Peyer's patch (tissue), 4 donors: ENCODE measurements at regions not wholly inside any gene's neighbourhood (a gene's known extent, or its start where the extent isn't known, plus 50 kb on each side); places are given as distances from the start of the nearest gene placed in this dataset.

ENCODE experiments used
- DNase-seq, 3 donors: peaks; one replicate each; pipeline ENCODE4 v3.0.0-alpha.2; 2017 to 2019
- H3K27ac ChIP-seq, 4 donors: fragments of 200-600 bp; sonication (generic); one replicate each; pipeline ENCODE4 v1.5.1; 2016 to 2019
- H3K27me3 ChIP-seq, 2 donors: fragments of 200-600 bp; sonication (generic); one replicate each; pipeline ENCODE4 v1.5.1; 2019
- H3K36me3 ChIP-seq, 3 donors: fragments of 200-600 bp; sonication (generic); one replicate each; pipeline ENCODE4 v1.5.1; 2016 to 2019
- H3K4me1 ChIP-seq, 4 donors: fragments of 200-600 bp; sonication (generic); one replicate each; pipeline ENCODE4 v1.5.1; 2016 to 2019
- H3K4me3 ChIP-seq, 4 donors: fragments of 200-600 bp; sonication (generic); 1 replicate in 3 of 4; 2 replicates in 1 of 4; pipeline ENCODE4 v1.5.1; 2016 to 2019; ENCODE audit warnings: mild to moderate bottlenecking in 1 of 4
- H3K9me3 ChIP-seq, 4 donors: fragments of 200-600 bp; sonication (generic); one replicate each; pipeline ENCODE4 v1.5.1; 2016 to 2019; ENCODE audit warnings: mild to moderate bottlenecking in 1 of 4
- CTCF ChIP-seq, 6 experiments: fragments of 450-650 bp in 4 of 6; fragments of 200-600 bp in 2 of 6; sonication (generic) in 1 of 6; IDR thresholded peaks; one replicate each; pipeline ENCODE4 v1.5.1; 2017 to 2019; ENCODE audit warnings: antibody characterized with exemption in 6 of 6, mild to moderate bottlenecking in 3 of 6, moderate library complexity in 1 of 6
- POLR2A ChIP-seq, 2 donors: fragments of 450-650 bp; IDR thresholded peaks; one replicate each; pipeline ENCODE4 v1.5.1; 2017; ENCODE audit warnings: antibody characterized with exemption in 2 of 2, mild to moderate bottlenecking in 2 of 2, moderate library complexity in 2 of 2

GRCh38 chr3:132236701-132237651, 80.2 kb upstream of the ACP3 start:
- H3K27ac ChIP-seq, result no peak overlapping the region
- no peaks in the 10 kb centered on the region for H3K9me3 ChIP-seq
- no peak overlapping the region for H3K4me3 ChIP-seq
- no peaks in the 10 kb centered on the region for H3K4me1 ChIP-seq
- H3K27me3 ChIP-seq, result no peaks in the 10 kb centered on the region
- no peak for DNase-seq
- no peak for TF ChIP-seq POLR2A (IDR thresholded peaks at IDR 0.05)
- TF ChIP-seq CTCF (IDR thresholded peaks at IDR 0.05), result no peak
- H3K36me3 ChIP-seq, result no peaks in the 10 kb centered on the region

GRCh38 chr3:132237652-132238032, 79.6 kb upstream of the ACP3 start:
- Histone ChIP-seq H3K27me3 (no peaks in the 10 kb centered on the region), H3K9me3 (no peaks in the 10 kb centered on the region), H3K36me3 (no peaks in the 10 kb centered on the region), H3K4me1 (no peaks in the 10 kb centered on the region), H3K27ac (no peak overlapping the region), H3K4me3 (no peak overlapping the region)
- TF ChIP-seq POLR2A (IDR thresholded peaks at IDR 0.05) (no peak), CTCF (IDR thresholded peaks at IDR 0.05) (no peak)
- DNase-seq, result no peak

- TF ChIP-seq POLR2A (IDR thresholded peaks at IDR 0.05) (no peak), CTCF (IDR thresholded peaks at IDR 0.05) (no peak)
- Histone ChIP-seq H3K4me1 (no peaks in the 10 kb centered on the region), H3K36me3 (no peaks in the 10 kb centered on the region), H3K9me3 (no peaks in the 10 kb centered on the region), H3K27me3 (no peaks in the 10 kb centered on the region), H3K4me3 (no peak overlapping the region), H3K27ac (no peak overlapping the region)
- no peak for DNase-seq
These were observed 77.6 kb upstream of the ACP3 start for GRCh38 chr3:132239587-132239986.

GRCh38 chr3:132241776-132242514, 75.3 kb upstream of the ACP3 start:
- no peak overlapping the region for H3K4me3 ChIP-seq
- H3K4me1 ChIP-seq, result no peaks in the 10 kb centered on the region
- no peak for TF ChIP-seq POLR2A (IDR thresholded peaks at IDR 0.05)
- no peak for TF ChIP-seq CTCF (IDR thresholded peaks at IDR 0.05)
- H3K27ac ChIP-seq, result no peak overlapping the region
- no peaks in the 10 kb centered on the region for H3K9me3 ChIP-seq
- no peak for DNase-seq
- H3K36me3 ChIP-seq, result no peaks in the 10 kb centered on the region
- no peaks in the 10 kb centered on the region for H3K27me3 ChIP-seq

GRCh38 chr3:132242790-132243189, 74.4 kb upstream of the ACP3 start:
- no peak overlapping the region for H3K27ac ChIP-seq
- no peak for DNase-seq
- H3K27me3 ChIP-seq, result no peaks in the 10 kb centered on the region
- H3K9me3 ChIP-seq, result no peaks in the 10 kb centered on the region
- H3K4me1 ChIP-seq, result no peaks in the 10 kb centered on the region
- no peaks in the 10 kb centered on the region for H3K36me3 ChIP-seq
- H3K4me3 ChIP-seq, result no peak overlapping the region
- TF ChIP-seq POLR2A (IDR thresholded peaks at IDR 0.05) (no peak), CTCF (IDR thresholded peaks at IDR 0.05) (no peak)
